ENCODE measurements at regions not wholly inside any gene's neighbourhood (a gene's known extent, or its start where the extent isn't known, plus 50 kb on each side); places are given as distances from the start of the nearest gene placed in this dataset.

GRCh38 chr14:49250109-49250508, 336.1 kb downstream of the RPS29 start:
- TF ChIP-seq POLR2A (IDR thresholded peaks at IDR 0.05) (no peak), CTCF (IDR thresholded peaks at IDR 0.05) (no peak)
